Posterior cingulate gyrus (tissue), 11 donors: ENCODE measurements at regions not wholly inside any gene's neighbourhood (a gene's known extent, or its start where the extent isn't known, plus 50 kb on each side); places are given as distances from the start of the nearest gene placed in this dataset.

Experiments used
- DNase-seq, 10 donors: peaks; one replicate each; pipeline versions ENCODE4 v3.0.0 to v3.0.0-alpha.2; 2020 to 2021; ENCODE audit warnings: mixed read lengths in 3 of 10
- intact Hi-C: fragments of 100-400 bp; cut with DNase I; formaldehyde crosslinking; loops from one replicate; pipeline ENCODE4 v1.15.1; 2023

DNA sequence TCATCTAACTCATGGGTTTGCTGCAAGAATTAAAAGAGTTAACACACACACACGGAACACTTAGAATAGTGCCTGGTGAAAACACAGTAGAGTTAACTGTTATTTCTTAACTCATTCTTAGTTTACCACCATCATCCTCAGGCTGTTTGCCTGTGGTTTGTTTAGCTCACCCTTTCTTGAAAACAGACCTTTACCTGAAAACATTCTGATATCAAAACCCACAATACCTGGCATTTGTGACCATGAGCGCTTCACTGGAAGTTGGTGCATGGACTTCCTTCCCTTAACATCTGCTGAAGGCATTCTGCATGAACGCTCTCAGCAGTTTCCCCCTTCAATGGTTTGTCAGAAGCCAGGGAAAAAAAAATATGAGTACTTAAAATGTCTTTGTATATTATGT lies 256.0 kb downstream of the ETS1 start:
- DNase-seq = no peak
- intact Hi-C loops = no loop called here

DNA sequence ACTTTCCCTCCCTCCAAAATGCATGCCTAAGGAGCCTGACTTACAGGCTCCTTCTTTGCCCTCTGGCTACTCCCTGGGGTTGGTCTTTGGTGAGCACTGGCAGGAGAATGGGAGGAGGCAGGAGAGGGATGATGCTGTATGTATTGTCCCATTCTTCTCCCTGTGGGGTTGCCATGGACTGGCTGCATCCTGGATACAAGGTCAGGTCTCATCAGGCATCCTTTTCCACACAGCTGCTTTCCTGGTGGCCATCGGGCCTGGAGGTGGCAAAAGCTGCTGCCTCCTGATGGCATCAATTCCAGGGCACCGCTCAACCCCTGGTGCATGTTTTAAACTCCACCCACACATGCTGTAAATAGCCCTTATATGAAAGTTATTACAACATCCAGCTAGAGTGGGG lies 257.2 kb downstream of the ETS1 start:
- intact Hi-C loops = no loop called here
- DNase-seq = no peak

GRCh38 chr11:128328955-128329551 lies 258.3 kb downstream of the ETS1 start:
- intact Hi-C loops = no loop called here
- no peak for DNase-seq

- no peak for DNase-seq
- intact Hi-C loops = no loop called here
Measured at GRCh38 chr11:128327274-128327673, 260.1 kb downstream of the ETS1 start.

DNA sequence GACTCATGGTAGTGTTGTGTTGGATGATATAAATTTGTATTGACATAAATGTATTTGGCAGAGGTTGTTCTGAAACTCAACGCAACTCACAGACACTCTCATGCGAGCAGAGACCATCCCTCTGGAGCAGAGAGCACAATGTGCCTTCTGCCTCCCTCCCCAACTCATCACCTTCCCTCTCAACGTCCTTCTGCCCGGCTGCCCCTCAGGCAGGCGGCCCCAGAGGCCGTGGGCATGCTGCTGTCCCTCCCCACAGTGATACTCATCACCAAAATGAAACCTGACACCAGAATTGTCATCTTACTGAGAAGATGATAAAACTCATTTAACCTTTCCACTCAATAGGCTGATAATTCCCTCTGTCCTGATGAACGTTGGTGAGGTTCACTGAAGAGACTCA lies 260.6 kb downstream of the ETS1 start:
- intact Hi-C loops = no loop called here
- no peak for DNase-seq

DNA sequence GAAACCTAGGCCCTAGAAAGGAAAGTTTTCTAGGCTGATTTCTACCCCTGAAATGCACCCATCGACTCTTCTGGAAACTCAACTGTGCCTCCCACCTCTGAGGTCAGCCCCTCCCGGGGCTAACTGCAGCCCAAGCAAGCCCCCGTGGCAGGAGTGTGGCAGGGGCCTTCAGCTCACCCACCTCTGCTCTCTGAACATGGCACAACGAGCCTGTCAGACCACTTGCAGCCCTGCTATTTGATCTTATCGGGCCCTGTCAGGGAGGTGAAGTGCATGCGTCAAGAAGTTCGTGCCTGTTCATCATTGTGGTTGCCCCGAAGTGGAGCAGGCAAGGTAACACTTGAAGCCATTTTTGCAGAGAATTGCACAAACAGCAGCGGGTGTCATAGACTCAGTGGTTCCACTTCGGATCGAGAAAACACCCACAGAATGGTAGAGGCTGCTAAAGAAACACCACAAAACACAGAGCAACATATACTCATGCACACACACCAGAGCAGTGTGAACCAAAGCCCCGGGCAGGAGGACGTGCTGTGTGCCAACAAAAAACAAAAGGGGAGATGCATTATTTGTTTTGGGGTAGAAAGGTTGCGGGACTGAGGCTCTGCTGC lies 262.7 kb downstream of the ETS1 start:
- intact Hi-C loops = no loop called here
- no peak for DNase-seq

DNA sequence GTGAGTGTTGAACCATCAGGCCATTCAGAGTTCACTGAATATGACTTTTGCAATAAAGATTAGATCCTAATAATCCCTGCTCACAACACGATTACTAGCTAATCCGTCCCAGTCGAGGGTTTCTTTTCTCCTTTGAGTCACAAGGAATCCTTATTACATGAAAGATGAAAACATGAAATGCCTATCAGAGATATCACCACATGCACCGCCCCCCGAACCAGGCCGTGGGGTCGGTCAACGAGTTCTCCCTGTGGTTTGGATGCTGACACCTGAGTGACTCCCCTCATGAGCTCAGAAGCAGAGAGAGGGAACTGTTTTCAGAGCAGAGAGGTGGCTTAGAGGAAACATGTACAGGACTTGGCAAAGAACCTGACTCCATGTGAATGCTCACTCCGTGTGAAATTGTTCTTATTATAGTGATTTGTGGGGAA lies 263.3 kb downstream of the ETS1 start:
- no peak for DNase-seq
- intact Hi-C loops = no loop called here

GRCh38 chr11:128323381-128323780 lies 264.0 kb downstream of the ETS1 start:
- no peak for DNase-seq
- intact Hi-C loops = no loop called here

DNA sequence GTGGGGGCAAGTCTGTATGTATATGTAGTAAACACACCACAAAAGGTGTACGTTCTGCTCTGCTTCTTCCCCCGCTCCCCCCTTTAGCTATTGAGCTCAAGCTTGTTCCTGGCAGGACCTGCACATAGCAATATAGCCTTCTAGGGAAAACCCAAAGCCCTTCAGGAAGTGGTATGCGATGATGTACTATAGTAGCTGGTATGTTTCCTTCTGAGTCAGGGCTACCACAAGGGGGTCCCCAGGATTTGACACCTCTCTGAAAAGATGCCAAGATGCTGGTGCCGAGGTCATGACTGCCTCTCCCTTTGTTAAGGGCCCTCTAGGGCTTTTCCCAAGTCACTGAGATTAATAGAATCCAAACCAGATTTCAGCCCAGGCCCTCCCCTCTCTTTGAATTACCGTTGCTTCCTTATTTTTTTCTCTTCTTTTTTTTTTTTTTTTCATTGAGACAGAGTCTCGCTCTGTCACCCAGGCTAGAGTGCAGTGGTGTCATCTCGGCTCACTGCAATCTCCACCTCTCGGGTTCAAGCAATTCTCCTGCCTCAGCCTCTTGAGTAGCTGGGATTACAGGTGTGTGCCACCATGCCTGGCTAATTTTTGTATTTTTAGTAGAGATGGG lies 268.4 kb downstream of the ETS1 start:
- no peak for DNase-seq
- intact Hi-C loops = no loop called here

DNA sequence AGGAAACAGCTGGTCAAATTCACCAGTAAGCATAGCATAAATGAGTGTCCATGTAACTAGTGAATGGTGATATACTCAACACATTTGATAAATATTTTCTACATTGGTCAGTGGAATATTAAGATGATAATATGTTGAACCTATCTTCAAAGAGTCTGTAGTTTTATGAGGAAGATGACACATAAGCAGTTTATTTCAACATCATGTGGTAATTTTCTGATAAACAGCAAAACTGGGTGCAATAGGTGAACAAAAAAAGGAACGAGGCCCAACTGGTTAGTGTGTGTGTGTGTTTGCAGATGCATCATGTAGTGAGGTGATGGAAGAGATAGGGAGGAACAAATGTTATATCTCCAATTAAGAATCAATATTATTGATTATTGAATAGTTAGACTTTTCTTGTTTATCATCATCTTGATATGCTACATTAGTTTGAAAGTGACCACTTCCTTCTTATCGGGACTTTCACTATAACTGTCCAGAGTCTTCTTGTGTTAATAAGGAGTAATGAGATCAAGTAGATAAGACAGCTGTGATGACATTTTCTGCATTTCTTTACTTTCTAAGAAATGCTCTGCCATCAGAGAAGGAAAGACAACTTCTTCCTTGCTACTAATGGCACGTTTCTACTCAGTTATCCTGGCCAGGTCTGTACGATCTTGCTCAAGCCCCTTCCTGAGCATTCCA lies 270.7 kb downstream of the ETS1 start:
- DNase-seq = no peak
- intact Hi-C loops = no loop called here

- intact Hi-C loops = no loop called here
- DNase-seq = no peak
Measured at GRCh38 chr11:128315933-128316332, 271.4 kb downstream of the ETS1 start.

GRCh38 chr11:128313931-128314330 lies 273.4 kb downstream of the ETS1 start:
- intact Hi-C loops = no loop called here
- DNase-seq = no peak

DNA sequence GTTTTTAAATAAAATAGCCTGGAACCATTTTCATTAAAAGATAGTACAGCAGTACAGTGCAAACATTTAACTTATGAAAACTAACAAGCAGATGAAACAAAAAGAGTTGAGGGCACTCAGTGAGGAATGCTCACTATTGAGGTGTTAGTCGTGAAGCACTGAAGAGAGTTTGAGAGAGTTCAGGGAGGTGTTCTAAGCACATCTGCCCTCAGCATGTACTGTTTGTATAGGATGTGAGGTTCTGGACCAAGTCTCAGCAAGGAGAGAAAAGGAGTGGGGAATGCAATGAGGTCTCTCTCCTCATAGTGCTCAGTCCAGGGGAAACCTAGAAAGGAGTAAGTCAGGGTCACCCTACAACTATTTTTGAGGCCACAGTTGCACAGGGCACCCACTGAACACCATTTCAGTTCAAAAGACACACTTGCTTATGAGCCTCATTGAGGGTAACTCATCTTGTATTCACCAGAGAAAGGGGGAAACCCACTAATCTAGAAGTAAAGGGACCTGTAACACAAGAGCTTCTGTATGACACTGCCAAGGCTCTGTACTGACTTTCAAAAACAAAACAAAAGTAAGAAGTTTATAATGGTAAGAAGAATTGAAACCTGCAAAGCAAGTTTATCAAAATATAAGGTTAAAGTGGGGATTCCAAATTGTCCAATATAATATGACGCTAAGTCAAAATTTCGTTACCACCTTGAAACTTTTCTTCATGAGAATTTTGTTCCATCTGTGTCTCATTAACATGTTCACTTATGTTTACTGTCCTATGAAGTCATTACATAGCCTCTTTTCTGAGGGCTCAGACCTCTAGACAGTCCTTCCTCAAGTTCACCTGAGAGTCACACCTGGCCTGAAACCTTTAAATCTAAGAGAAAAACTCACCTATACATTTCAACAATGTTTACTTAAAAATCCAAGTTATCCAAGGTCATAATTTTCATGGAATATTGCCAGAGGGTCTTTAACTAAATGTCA lies 275.3 kb downstream of the ETS1 start:
- intact Hi-C loops = no loop called here
- no peak for DNase-seq

DNA sequence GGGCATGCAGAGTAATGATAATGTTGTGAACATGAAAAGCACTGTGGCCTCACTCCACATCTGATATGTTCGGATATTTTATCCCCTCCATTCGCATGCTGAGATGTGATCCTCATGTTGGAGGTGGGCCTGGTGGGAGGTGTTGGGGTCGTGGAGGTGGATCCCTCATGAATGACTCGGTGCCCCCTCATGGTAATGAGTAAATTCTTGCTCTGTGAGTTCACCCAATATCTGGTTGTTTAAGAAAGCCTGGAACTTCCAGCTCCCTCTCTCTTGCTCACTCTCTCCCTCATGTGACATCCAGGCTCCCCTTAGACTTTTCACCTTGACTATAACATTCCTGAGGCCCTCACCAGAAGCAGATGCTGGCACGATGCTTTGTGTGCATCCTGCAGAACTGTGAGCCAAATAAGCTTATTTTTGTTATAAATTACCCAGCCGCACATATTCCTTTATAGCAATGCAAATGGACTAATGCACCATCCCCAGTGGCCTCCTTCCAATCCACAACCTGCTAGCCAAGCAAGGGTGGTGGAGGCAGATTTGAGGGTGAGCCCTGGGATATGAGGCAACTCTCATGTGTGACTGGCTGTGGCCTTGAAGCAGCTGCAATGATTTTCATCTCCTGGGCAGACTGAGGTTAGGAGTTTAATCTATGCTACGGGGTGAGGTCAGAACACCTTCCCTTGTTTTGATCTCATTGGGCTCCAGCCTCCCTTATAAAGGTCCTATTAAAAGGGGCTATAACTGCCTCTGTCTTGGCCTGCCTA lies 276.5 kb downstream of the ETS1 start:
- no peak for DNase-seq
- intact Hi-C loops = no loop called here

GRCh38 chr11:128310005-128310404 lies 277.4 kb downstream of the ETS1 start:
- no peak for DNase-seq
- intact Hi-C loops = no loop called here

DNA sequence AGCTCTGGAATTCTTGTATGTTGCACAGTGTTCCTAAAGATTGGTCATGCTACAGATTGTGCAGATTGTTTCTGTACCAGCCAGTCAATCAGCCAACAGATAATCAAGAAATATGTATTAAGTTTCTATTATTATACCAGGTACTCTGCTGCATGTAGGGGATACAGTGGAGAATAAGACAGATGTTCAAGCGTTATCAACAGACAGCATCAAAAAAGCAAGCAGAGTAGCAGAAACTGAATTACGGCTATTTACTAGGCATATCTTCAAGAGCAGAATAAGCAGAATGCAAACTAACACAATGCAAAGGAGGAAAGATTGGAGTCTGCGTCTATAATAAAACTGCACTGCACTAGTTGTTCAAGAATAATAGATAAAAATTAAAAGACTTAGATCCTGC lies 278.6 kb downstream of the ETS1 start:
- no peak for DNase-seq

DNA sequence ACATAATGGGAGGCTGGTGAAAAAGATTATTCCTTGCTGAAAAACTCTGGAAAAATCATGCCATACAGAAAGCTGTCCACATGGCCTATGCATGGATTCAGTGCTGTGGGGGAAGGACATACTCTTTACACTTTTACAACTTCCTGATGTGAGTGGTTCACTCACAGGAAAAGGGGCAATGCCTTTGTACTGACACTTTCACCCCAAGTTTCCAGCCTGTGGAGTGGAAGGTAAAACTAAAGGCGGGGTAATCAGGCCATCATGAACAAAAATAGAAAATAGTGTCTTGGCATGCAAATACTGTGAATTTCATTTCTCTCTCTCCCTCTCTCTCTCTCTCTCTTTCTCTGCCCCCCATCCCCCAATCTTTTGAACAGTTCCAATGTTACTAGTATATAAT lies 281.8 kb downstream of the ETS1 start:
- intact Hi-C loops = no loop called here

More for the DNA sequence above, 278.6 kb downstream of the ETS1 start:
- intact Hi-C loops = no loop called here

DNA sequence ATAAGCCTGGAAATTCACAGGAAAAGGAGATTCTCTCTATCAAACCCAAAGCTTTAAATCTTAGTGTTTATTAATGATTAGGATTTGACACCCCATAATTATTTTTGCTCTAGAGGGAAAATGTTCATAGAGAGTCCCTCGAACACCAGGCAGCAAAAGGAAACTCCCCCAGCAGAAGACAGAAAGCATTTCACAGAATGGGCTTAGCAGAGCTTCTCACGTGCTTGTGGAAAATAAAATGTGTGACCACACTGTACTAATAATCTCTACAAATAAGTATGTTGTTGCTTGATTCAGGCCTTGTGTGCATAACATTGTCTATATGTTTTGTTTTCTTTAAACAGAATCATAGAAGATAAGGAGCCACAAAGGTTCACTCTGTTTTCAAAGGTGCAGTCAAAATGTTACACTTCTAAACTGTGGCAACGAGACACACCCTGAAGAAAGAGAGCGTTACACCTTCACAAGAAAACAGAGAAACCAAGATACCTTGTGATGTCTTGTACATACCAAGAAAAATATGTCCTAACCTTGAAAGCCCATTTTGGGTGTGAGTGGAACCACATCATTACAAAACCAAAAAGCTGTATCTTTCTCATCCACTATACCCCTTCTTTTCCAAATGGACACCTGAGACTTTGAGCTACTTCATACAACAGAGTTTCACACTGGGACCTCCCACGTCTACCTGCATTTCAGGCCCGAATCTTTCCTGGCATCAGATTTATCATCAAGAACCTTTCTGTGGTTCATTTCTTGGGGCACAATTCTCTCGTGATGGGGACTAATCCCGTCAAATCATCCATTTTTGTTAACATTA lies 282.5 kb downstream of the ETS1 start:
- no peak for DNase-seq
- intact Hi-C loops = no loop called here

More for the DNA sequence above, 281.8 kb downstream of the ETS1 start:
- no peak for DNase-seq

- intact Hi-C loops = no loop called here
Measured at GRCh38 chr11:128304116-128304515, 283.2 kb downstream of the ETS1 start.

More at GRCh38 chr11:128304116-128304515, 283.2 kb downstream of the ETS1 start:
- no peak for DNase-seq
